Stimulated activated CD8-positive, alpha-beta memory T cell treated with anti-CD3 and anti-CD28 coated beads, Interleukin-15, amount 100 ng/mL, for 24 hours (primary cell): ENCODE measurements at regions not wholly inside any gene's neighbourhood (a gene's known extent, or its start where the extent isn't known, plus 50 kb on each side); places are given as distances from the start of the nearest gene placed in this dataset.
"Not testable (repeated sequence)": the region's sequence is repeated elsewhere in the genome, so short reads cannot be mapped to it uniquely, and the experiment has no call there.

Experiments used
- DNase-seq: peaks from one replicate; pipeline ENCODE4 v3.0.0-alpha.2; 2020; ENCODE audit warnings: low read depth

- no peak for DNase-seq
Observed at GRCh38 chr6:163719028-163719742, 304.7 kb downstream of the QKI start.

- DNase-seq: no peak
Observed at GRCh38 chr6:163718537-163718936, 304.0 kb downstream of the QKI start.

- DNase-seq: no peak
Observed at GRCh38 chr6:163717106-163717764, 302.7 kb downstream of the QKI start.

- DNase-seq: no peak
Observed at GRCh38 chr6:163716690-163717089, 302.2 kb downstream of the QKI start.

- DNase-seq: no peak
Observed at GRCh38 chr6:163715846-163716245, 301.3 kb downstream of the QKI start.

- DNase-seq: no peak
Observed at GRCh38 chr6:163714179-163714578, 299.7 kb downstream of the QKI start.

- no peak for DNase-seq
Observed at GRCh38 chr6:163712981-163713380, 298.5 kb downstream of the QKI start.

GRCh38 chr6:163712566-163712961, 298.0 kb downstream of the QKI start:
- DNase-seq: no peak

- no peak for DNase-seq
Observed at GRCh38 chr6:163711615-163712565, 297.4 kb downstream of the QKI start.

GRCh38 chr6:163710532-163711470, 296.3 kb downstream of the QKI start:
- no peak for DNase-seq

- no peak for DNase-seq
Observed at GRCh38 chr6:163709693-163710092, 295.2 kb downstream of the QKI start.

GRCh38 chr6:163709255-163709654, 294.7 kb downstream of the QKI start:
- DNase-seq: no peak

GRCh38 chr6:163708466-163708865, 293.9 kb downstream of the QKI start:
- DNase-seq: no peak

GRCh38 chr6:163707387-163708355, 293.2 kb downstream of the QKI start:
- no peak for DNase-seq

GRCh38 chr6:163706500-163707087, 292.1 kb downstream of the QKI start:
- DNase-seq: no peak

- DNase-seq: no peak
Observed at GRCh38 chr6:163705923-163706322, 291.4 kb downstream of the QKI start.

GRCh38 chr6:163702736-163703135, 288.2 kb downstream of the QKI start:
- DNase-seq: no peak

GRCh38 chr6:163701762-163702161, 287.2 kb downstream of the QKI start:
- no peak for DNase-seq

- DNase-seq: no peak
Observed at GRCh38 chr6:163698086-163698485, 283.6 kb downstream of the QKI start.

- not testable (repeated sequence) for DNase-seq
Observed at GRCh38 chr6:163696311-163696710, 281.8 kb downstream of the QKI start.
